HL-60/S4 (cell line): ENCODE measurements at regions not wholly inside any gene's neighbourhood (a gene's known extent, or its start where the extent isn't known, plus 50 kb on each side); places are given as distances from the start of the nearest gene placed in this dataset.

ENCODE experiments used
- in situ Hi-C: fragments of 300-500 bp; cut with MboI; formaldehyde crosslinking; loops from 2 replicates; pipeline ENCODE4 v1.14.3; 2022; ENCODE audit warnings: low sequenced_read_pairs

GRCh38 chr10:78492424-78492823 lies 458.8 kb downstream of the RPS24 start:
- in situ Hi-C loops: no loop called here

DNA sequence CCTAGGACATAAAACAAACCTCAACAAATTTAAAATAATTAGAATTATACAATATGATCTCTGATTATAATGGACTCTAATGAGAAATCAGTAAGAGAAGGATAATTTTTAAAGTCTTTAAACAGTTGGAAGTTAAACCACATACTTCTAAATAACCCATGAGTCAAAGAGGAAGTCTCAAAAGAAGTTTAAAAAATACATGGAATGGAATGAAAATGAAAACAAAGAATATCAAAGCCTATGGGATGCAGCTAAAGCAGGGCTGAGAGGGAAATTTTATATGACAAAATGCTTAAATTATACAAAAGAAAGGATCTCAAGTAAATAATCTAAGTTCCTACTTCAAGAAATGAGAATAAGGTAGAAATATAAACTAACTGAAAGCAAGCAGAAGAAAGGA lies 460.5 kb downstream of the RPS24 start:
- in situ Hi-C loops: no loop called here

GRCh38 chr10:78502210-78502936 lies 468.7 kb downstream of the RPS24 start:
- in situ Hi-C loops: no loop called here

DNA sequence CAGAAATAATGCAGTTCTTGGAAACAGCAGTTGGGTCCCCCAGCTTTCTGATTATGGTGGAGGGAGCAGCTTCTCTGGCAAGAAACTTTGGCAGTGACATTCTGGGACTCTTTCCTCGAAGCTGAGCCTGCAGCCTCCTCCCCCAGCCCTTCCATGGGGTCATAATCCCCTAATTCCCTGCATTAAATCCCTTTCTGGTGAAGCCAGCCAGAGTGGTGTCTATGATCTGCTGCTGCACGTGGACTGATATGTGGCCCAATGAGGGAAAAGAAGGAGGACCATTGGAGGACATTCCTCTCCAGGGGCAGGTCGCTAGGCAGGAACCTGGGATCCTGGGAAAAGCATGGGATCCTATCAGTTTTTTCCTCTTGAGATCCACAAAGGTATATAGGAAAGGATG lies 470.5 kb downstream of the RPS24 start:
- in situ Hi-C loops: no loop called here

GRCh38 chr10:78505657-78506056 lies 472.0 kb downstream of the RPS24 start:
- in situ Hi-C loops: no loop called here

DNA sequence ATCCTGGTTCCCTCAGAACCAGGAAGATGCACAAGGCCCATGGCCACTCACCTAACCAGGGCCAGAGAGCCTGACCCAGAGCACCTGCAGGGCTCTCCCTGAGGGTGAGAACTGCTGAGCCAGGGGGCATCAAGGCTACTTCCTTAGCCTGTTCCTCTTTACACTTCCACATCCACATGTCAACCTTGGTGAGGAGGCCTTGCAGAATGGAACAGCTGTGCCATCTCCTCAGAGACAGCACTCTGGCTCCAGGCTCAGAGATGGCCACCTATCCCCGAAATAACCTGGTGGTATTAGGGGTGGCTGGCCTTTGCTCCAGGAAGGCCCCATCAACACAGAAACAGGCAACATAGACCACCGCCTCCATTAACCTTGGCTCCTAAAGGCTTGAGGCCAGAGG lies 473.0 kb downstream of the RPS24 start:
- in situ Hi-C loops: no loop called here

GRCh38 chr10:78507510-78508160 lies 474.0 kb downstream of the RPS24 start:
- in situ Hi-C loops: no loop called here

- in situ Hi-C loops: no loop called here
Observed at GRCh38 chr10:78508955-78509748, 475.5 kb downstream of the RPS24 start.

- in situ Hi-C loops: no loop called here
Observed at GRCh38 chr10:78510566-78511323, 477.1 kb downstream of the RPS24 start.

- in situ Hi-C loops: no loop called here
Observed at GRCh38 chr10:78511324-78512204, 477.9 kb downstream of the RPS24 start.

DNA sequence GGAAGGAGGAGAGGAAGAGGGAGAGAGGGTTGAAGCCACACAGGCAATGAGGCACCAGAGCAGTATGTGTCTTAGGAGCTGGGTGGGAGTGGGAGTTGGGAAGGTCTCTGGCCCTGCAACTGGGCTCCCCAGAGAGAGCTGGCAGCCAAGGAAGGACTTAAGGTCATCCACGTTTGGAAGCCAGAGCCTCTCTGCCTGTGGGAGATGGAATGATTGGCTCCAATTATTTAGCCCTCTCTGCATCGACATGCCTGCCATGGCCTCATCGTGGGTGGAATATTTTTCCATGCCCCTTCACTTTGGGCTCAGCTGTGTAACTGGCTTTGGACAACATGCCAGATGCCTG lies 478.5 kb downstream of the RPS24 start:
- in situ Hi-C loops: no loop called here

GRCh38 chr10:78513330-78513729 lies 479.7 kb downstream of the RPS24 start:
- in situ Hi-C loops: no loop called here

- in situ Hi-C loops: no loop called here
Observed at GRCh38 chr10:78513986-78514385, 480.3 kb downstream of the RPS24 start.

- in situ Hi-C loops: no loop called here
Observed at GRCh38 chr10:78514459-78514858, 480.8 kb downstream of the RPS24 start.

DNA sequence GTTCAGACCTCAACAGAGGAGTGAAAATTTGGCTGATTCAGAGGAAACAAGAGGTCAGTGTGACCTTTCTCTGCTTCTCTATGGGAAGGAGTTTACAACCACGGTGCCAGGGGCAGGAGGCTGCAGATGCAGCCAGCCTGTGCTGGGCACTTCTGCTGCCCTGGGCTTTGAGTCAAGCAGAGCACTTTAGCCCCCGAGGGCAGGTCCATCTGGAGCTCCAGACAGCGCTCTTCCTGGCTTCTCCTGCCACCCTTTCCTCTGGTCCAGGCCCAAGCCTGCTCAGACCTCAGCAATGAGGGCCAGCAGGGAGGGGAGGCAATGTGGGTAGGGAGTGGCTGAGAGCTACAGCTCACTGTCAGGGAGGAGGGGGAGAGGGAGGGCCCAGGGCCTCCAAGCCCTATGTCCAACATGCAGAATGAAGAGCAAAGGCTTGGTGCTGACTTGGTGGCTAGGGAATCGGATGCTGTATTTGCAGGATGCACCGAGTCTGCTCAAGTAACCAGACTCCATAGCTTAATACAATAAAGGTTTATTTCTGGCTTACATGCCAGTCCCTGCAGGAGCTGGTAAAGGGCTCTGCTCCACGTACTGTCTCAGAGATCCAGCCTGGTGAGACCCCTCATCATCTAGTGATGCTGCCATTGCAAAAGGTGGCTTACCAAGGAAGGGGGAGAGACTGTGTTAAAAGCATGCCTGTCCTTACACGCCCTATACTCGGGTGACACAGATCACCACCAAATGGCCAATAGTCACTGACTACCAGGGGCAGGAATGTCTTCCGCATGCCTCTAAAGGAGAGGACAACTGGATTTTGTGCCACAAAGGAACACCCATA lies 481.6 kb downstream of the RPS24 start:
- in situ Hi-C loops: no loop called here

GRCh38 chr10:78515873-78516153 lies 482.1 kb downstream of the RPS24 start:
- in situ Hi-C loops: no loop called here

- in situ Hi-C loops: no loop called here
Observed at GRCh38 chr10:78516236-78516635, 482.6 kb downstream of the RPS24 start.

GRCh38 chr10:78516756-78517155 lies 483.1 kb downstream of the RPS24 start:
- in situ Hi-C loops: no loop called here

- in situ Hi-C loops: no loop called here
Observed at GRCh38 chr10:78518224-78518623, 484.6 kb downstream of the RPS24 start.
